ENCODE measurements at regions not wholly inside any gene's neighbourhood (a gene's known extent, or its start where the extent isn't known, plus 50 kb on each side); places are given as distances from the start of the nearest gene placed in this dataset.

- no peak for TF ChIP-seq REST (IDR thresholded peaks at IDR 0.05; ENCODE audit: unreplicated experiment)
- no peak for TF ChIP-seq EZH2phosphoT487 (IDR thresholded peaks at IDR 0.05; ENCODE audit: unreplicated experiment)
These were observed 132.1 kb upstream of the CNR1 start (continued) for GRCh38 chr6:88298066-88298845.

GRCh38 chr6:88296694-88297093, 130.5 kb upstream of the CNR1 start:
- Histone ChIP-seq H3F3A (replicated peaks; ENCODE audit: low read depth) (no peaks in the 10 kb centered on the region), H2AFZ (no peak overlapping the region), H3K4me1 (ENCODE audit: insufficient read depth) (peaks cover 13% of the 10 kb centered on the region), H3K79me2 (replicated peaks; ENCODE audit: insufficient read depth) (no peaks in the 10 kb centered on the region), H3K27ac (ENCODE audit: low read depth) (no peak overlapping the region), H4K20me1 (replicated peaks; ENCODE audit: insufficient read depth) (no peaks in the 10 kb centered on the region), H3K27me3 (ENCODE audit: insufficient read depth) (no peaks in the 10 kb centered on the region), H3K4me3 (no peak overlapping the region), H3K36me3 (ENCODE audit: insufficient read depth) (no peaks in the 10 kb centered on the region), H3K4me2 (no peak overlapping the region), H3K9me2 (ENCODE audit: insufficient read depth) (peaks cover 4% of the 10 kb centered on the region)
- no peak for DNase-seq (ENCODE audit: low spot score)
- peaks cover 17% of the 10 kb centered on the region for H3K4me1 Mint-ChIP-seq
- H3K9me3 Mint-ChIP-seq, result no peaks in the 10 kb centered on the region
- no peaks in the 10 kb centered on the region for H3K27me3 Mint-ChIP-seq (ENCODE audit: insufficient read depth, low read depth, poor library complexity)
- no peak overlapping the region for H3K27ac Mint-ChIP-seq
- H3K4me3 Mint-ChIP-seq, result no peak overlapping the region
- H3K36me3 Mint-ChIP-seq (ENCODE audit: low read depth), result no peaks in the 10 kb centered on the region
- no peak for ATAC-seq
- TF ChIP-seq JUNB (IDR thresholded peaks at IDR 0.05; ENCODE audit: unreplicated experiment), result no peak
- TF ChIP-seq STAT1 (IDR thresholded peaks at IDR 0.05; ENCODE audit: unreplicated experiment), result no peak
- no peak for TF ChIP-seq EZH2phosphoT487 (IDR thresholded peaks at IDR 0.05; ENCODE audit: unreplicated experiment)
- no peak for TF ChIP-seq POLR2AphosphoS5 (IDR thresholded peaks at IDR 0.05; ENCODE audit: low read depth)
- no peak for TF ChIP-seq ZNF114 (CRISPR knock-in tag; IDR thresholded peaks at IDR 0.05)
- TF ChIP-seq ZNF331 (CRISPR knock-in tag; IDR thresholded peaks at IDR 0.05; ENCODE audit: low read depth), result no peak
- TF ChIP-seq ZNF462 (CRISPR knock-in tag; IDR thresholded peaks at IDR 0.05), result no peak
- TF ChIP-seq ETS1 (IDR thresholded peaks at IDR 0.05), result no peak
- TF ChIP-seq CTCF (conservative IDR thresholded peaks at IDR 0.05; ENCODE audit: low read depth in 2 of 2), result no peak
